ENCODE measurements at regions not wholly inside any gene's neighbourhood (a gene's known extent, or its start where the extent isn't known, plus 50 kb on each side); places are given as distances from the start of the nearest gene placed in this dataset.
"Not testable (repeated sequence)": the region's sequence is repeated elsewhere in the genome, so short reads cannot be mapped to it uniquely, and the experiment has no call there.

GRCh38 chr15:88995449-88995848 is 82.3 kb upstream of the MFGE8 start:
- DNase-seq (ENCODE audit: low read depth) = no peak

GRCh38 chr15:88997531-88997930 is 84.4 kb upstream of the MFGE8 start:
- no peak for DNase-seq (ENCODE audit: low read depth)

DNA sequence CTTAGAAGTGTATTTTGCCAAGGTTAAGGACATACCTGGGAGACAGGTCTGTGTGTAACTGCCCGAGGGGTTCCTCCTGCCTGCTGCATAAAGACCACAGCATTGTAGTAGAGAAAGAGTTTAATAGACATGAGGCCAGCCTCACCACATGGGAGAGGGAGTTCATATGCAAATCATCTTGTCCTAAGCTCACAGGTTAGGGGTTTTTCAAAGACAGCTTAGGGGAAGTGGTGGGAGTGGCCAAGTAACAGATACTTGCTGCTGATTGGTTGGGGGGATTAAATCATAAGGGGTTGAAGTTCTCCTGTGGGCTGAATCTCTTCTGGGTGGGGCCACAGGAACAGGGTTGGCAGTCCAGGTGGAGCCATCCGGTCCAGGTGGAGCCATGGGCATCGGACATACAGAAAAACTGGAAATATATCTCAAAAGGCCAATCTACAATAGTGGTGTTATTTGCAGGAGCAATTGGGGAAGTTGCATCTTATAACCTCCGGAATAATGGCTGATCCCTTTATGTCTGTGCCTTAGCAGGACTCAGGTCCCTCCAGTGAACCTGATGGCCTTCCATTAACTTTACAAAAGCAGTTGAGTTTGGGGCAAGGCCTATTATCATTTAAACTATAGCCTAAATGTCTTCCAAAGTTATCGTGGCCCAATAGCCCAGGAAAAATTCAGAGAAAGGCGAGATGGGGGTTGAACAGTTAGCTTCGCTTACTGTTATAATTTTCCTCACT is 86.0 kb upstream of the MFGE8 start:
- DNase-seq (ENCODE audit: low read depth) = no peak

DNA sequence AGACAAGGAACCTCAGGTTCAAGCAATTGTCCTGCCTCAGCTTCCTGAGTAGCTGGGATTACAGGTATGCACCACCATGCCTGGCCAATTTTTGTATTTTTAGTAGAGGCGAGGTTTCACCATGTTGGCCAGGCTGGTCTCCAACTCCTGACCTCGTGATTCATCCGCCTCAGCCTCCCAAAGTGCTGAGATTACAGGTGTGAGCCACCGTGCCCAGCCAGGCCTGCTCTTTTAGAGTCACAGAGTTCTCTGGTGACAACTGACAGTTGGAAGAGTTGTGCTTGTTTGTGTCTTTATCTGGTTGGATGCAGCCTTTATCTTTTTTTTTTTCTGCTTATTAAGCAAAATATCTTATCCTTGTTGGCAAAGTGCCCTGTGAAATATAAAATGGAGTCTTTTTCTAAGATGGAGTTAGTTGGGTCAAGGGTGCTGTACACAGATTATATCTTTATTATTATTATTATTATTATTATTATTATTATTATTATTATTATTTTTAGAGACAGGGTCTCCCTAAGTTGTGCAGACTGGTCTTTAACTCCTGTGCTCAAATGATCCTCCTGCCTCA is 86.5 kb upstream of the ABHD2 start:
- DNase-seq (ENCODE audit: low read depth) = not testable (repeated sequence)

DNA sequence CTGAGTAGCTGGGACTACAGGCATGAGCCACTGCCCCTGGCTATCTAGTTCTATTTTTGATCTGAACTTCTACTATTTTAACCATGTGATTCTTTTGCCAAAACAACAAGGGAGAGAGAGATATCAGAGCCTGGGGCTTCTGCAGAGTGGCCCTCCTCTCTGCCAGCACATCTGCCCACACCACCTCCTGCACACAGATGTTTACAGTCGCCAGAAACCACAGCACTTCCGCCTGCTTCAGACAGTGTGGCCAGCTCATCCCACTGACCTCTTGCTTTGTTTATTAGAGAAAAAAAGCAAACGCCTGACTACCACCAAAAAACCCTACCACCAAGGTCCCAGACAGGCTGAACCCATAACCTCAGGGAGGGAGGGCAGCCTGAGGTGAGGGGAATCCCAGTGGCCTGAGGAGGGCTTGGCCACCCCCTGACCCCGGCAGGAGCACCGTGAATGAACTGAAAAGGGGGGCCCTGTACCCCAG is 85.9 kb upstream of the ABHD2 start:
- peak; percentile 91 for DNase-seq (ENCODE audit: low read depth)

- DNase-seq (ENCODE audit: low read depth) = no peak
These were observed 85.4 kb upstream of the ABHD2 start for GRCh38 chr15:89002830-89003229.

GRCh38 chr15:89003865-89004725 is 84.2 kb upstream of the ABHD2 start:
- DNase-seq (ENCODE audit: low read depth) = no peak

DNA sequence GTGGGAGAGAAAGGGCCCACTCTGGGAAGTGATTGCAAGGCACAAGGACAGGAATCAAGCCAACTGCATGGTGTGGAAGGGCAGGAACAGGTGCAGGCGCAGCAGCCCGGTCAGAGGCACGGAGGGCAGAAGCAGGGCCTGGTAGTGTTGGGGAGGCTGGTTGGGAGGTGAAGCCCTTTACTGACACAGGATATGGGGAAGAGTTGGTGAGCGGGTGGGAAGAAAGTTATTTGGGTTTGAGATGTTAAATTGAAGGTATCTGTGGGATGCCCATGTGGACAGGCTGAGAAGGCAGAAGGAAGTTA is 83.6 kb upstream of the ABHD2 start:
- DNase-seq (ENCODE audit: low read depth) = no peak

DNA sequence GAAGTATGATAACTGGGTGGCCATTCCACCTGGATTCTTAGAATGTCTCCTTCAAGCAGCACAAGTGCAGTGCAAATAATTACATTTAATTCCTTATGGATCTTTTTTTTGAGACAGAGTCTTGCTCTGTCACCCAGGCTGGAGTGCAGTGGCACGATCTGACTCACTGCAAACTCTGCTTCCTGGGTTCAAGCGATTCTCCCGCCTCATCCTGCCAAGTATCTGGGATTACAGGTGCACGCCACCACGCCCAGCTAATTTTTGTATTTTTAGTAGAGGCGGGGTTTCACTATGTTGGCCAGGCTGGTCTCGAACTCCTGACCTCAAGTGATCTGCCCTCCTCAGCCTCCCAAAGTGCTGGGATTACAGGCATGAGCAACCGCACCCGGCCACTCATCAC is 80.7 kb upstream of the ABHD2 start:
- not testable (repeated sequence) for DNase-seq (ENCODE audit: low read depth)

DNA sequence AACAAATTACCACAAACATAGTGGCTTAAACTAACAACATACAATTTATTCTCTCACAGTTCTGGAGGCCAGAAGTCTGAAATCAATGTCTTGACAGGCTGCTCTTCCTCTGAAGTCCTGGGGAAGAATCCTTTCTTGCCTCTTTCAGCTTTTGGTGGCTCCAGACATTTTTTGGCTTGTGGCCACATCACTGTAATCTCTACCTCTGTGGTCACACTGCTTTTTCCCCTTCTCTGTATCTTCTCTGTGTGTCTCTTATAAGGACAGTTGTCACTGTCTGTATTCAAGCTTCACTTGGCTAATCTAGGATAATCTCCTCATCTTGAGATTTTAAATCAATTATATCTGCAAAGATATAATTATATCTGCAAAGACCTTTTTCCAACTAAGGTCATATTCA is 80.3 kb upstream of the ABHD2 start:
- no peak for DNase-seq (ENCODE audit: low read depth)

GRCh38 chr15:89009080-89009479 is 79.2 kb upstream of the ABHD2 start:
- no peak for DNase-seq (ENCODE audit: low read depth)

- DNase-seq (ENCODE audit: low read depth) = no peak
These were observed 72.7 kb upstream of the ABHD2 start for GRCh38 chr15:89015412-89016097.

DNA sequence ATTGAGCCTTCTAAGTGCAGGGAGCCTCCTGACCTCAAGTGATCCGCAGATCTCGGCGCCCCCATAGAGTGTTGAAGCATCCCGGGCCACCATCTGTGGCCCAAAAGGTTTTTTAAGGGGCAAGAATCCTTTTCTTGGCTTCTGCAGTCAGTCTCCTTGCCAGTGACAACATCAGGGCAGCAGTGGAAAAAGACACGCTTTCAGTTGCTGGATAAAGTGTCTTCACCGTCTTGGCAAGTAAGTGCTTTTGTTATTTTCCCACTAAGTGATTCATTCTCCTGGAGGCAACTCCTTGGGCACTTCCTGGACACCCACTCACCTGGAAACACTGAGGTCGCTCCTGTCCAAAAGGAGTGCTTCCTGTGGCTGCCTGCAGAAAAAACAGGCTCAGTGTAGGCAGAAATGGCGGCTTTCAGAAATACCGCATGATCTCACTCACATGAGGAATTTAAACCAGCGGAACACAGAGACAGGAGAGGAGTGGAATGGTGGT is 71.7 kb upstream of the ABHD2 start:
- peak; percentile 85 for DNase-seq (ENCODE audit: low read depth)

DNA sequence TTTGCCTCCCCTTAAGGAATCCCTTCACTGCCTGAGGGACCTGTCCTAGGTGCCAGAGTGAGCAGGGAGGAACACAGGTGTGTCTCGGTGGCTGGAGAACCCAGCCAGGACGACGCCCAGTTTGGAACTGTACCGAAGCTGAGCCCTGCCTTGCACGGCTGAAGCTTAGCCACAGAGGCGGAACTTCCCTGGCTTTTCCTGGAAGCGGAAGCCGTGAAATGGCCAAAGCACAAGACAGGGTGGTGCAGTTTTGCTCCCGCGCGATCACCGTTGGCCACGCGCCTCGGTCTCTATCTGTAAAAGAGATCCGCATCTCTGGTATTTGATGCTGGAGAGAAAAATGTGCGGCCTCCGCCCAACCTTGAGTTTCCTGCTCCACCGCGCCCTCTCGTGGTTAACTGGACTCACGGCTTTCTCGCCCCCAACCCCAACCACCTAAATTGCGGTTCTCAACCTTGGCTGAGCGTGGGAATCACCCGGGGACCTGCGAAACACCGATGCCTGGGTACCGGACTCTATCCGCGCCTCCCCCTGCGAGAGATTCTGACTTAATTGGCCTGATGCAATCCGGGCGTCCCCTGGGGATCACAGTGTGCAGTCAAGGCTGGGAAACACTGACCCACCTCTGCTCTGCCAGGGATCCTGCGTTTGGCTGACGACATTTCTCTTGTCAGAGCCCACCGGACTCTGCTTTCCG is 70.7 kb upstream of the ABHD2 start:
- peak; percentile 75 for DNase-seq (ENCODE audit: low read depth)

GRCh38 chr15:89018207-89018606 is 70.0 kb upstream of the ABHD2 start:
- DNase-seq (ENCODE audit: low read depth) = no peak

DNA sequence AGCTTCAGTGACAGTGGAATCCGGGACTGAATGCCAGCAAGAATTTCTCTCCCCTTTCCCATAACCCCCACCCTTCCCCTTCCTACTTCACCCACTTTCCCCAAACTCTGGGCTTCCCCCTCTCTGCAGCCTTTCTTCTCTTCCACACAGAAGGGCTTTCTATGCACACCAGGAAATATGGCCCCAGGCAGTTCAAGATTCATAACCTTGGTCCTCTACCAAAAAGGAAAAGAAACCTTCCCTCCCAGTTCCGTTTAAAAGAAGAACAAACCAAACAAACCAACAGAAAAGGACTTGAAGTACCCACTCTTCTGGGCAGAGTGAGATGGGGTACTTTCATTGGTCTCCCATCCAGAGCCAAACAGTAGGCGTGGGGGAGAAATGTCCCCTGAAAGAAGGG is 68.8 kb upstream of the ABHD2 start:
- no peak for DNase-seq (ENCODE audit: low read depth)

DNA sequence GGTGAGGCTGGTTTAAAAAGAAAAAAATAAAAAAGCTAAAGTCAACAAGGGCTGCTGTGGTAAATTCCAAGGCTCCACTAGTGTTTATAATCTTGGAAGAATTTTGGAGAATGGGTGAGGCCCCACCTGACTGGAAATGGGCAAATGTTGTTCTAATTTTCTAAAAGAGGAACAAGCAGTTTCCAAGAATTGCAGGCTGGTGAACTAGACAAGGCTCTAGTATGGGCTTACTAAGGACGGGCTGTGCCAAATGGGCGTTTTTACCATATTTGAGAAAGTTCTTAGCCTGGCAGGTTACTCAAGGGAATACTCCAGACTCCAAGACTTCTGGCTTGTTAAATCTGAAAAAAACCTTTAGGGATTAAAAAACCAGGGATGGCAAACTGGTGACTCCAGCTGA is 67.0 kb upstream of the ABHD2 start:
- no peak for DNase-seq (ENCODE audit: low read depth)

DNA sequence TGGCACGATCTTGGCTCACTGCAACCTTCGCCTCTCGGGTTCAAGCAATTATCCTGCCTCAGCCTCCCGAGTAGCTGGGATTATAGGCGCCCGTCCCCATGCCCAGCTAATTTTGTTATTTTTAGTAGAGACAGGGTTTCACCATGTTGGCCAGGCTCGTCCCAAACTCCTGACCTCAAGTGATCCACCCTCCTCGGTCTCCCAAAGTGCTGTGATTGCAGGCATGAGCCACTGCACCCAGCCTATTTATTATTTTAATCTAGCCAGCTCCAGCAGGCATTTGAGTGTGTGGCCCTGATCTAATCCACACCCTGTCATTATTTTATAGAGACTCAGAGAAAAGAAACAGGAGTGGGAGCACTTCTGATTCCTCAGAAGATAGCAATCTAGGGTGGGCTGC is 66.4 kb upstream of the ABHD2 start:
- not testable (repeated sequence) for DNase-seq (ENCODE audit: low read depth)

GRCh38 chr15:89023311-89023961 is 64.8 kb upstream of the ABHD2 start:
- DNase-seq (ENCODE audit: low read depth) = no peak

- DNase-seq (ENCODE audit: low read depth) = no peak
These were observed 63.8 kb upstream of the ABHD2 start for GRCh38 chr15:89024418-89024817.

- no peak for DNase-seq (ENCODE audit: low read depth)
These were observed 62.1 kb upstream of the ABHD2 start for GRCh38 chr15:89026167-89026566.
